Uterus (tissue), 2 donors: ENCODE measurements at regions not wholly inside any gene's neighbourhood (a gene's known extent, or its start where the extent isn't known, plus 50 kb on each side); places are given as distances from the start of the nearest gene placed in this dataset.

Experiments
- CTCF ChIP-seq, 4 experiments: fragments of 200-600 bp in 2 of 4; fragments of 450-650 bp in 2 of 4; sonication (generic) in 2 of 4; IDR thresholded peaks; one replicate each; pipeline ENCODE4 v1.5.1; 2016 to 2019; ENCODE audit warnings: antibody characterized with exemption in 4 of 4, mild to moderate bottlenecking in 2 of 4, moderate library complexity in 1 of 4
- POLR2A ChIP-seq, 2 donors: fragments of 450-650 bp; IDR thresholded peaks; one replicate each; pipeline ENCODE4 v1.6.1; 2016; ENCODE audit warnings: antibody characterized with exemption in 2 of 2, mild to moderate bottlenecking in 1 of 2, moderate library complexity in 1 of 2

- TF ChIP-seq CTCF (IDR thresholded peaks at IDR 0.05) (no peak), POLR2A (IDR thresholded peaks at IDR 0.05) (no peak)
Observed at GRCh38 chr9:93865716-93866115, 89.4 kb downstream of the BARX1 start.
